ENCODE measurements at regions not wholly inside any gene's neighbourhood (a gene's known extent, or its start where the extent isn't known, plus 50 kb on each side); places are given as distances from the start of the nearest gene placed in this dataset.

- no peak overlapping the region for H3K56ac ChIP-seq (replicated peaks; ENCODE audit: insufficient read length, low read depth, low read length)
- FAIRE-seq: no peak
- H2AK5ac ChIP-seq (ENCODE audit: low read depth, low read length): no peak overlapping the region
- no peak overlapping the region for H4K5ac ChIP-seq (ENCODE audit: insufficient read length, low read depth, low read length)
- H3K9ac ChIP-seq (replicated peaks in 1 of 4; ENCODE audit: extremely low read depth in 1 of 4, low read depth in 3 of 4, low read length in 3 of 4): no peak overlapping the region
- H2BK12ac ChIP-seq (ENCODE audit: low read depth, low read length): no peak overlapping the region
- no peak overlapping the region for H2BK20ac ChIP-seq (ENCODE audit: low read length)
- no peak overlapping the region for H4K8ac ChIP-seq (ENCODE audit: extremely low read depth, insufficient read depth, low read length)
- no peak overlapping the region for H3K4me3 ChIP-seq (ENCODE audit: extremely low read depth in 1 of 4, insufficient read depth in 2 of 4, low read depth in 3 of 4, low read length in 4 of 4)
- no peak overlapping the region for H2BK15ac ChIP-seq (ENCODE audit: low read length)
- no peak overlapping the region for H2BK5ac ChIP-seq (ENCODE audit: low read depth, low read length)
- no peaks in the 10 kb centered on the region for H3K36me3 ChIP-seq (ENCODE audit: control insufficient read depth in 2 of 4, insufficient read depth in 4 of 4, low read length in 3 of 4)
- no peaks in the 10 kb centered on the region for H3K79me2 ChIP-seq (ENCODE audit: control insufficient read depth in 1 of 2, insufficient read depth in 2 of 2, low read length in 2 of 2)
- H2AFZ ChIP-seq (ENCODE audit: low read length): no peak overlapping the region
- H3K27ac ChIP-seq (ENCODE audit: low read depth, low read length): no peak overlapping the region
- DNase-seq (ENCODE audit: low read depth in 1 of 2, low spot score in 2 of 2): no peak
- no peaks in the 10 kb centered on the region for H3K27me3 ChIP-seq (replicated peaks in 1 of 4; ENCODE audit: control insufficient read depth in 3 of 4, extremely low read depth in 1 of 4, insufficient read depth in 3 of 4, low read length in 3 of 4)
- peaks cover 0 to 3% of the 10 kb centered on the region in 2 experiments; a peak in 2 of 4 replicates for H3K9me3 ChIP-seq (ENCODE audit: insufficient read depth in 2 of 2, low read depth in 1 of 2, low read length in 1 of 2)
- H3K79me1 ChIP-seq (ENCODE audit: low read depth, low read length): no peaks in the 10 kb centered on the region
- no peak overlapping the region for H3K14ac ChIP-seq (ENCODE audit: insufficient read length)
- CTCF ChIA-PET (ENCODE audit: partially characterized antibody): no interaction called here
- POLR2A ChIA-PET (ENCODE audit: partially characterized antibody): no interaction called here
- no peak overlapping the region for H3K4me2 ChIP-seq (ENCODE audit: insufficient read depth in 1 of 2, low read depth in 2 of 2, low read length in 2 of 2)
- H3K23ac ChIP-seq (ENCODE audit: insufficient read length): no peak overlapping the region
- no peak overlapping the region for H2BK120ac ChIP-seq (replicated peaks; ENCODE audit: low read depth, low read length)
- H3K4me1 ChIP-seq (replicated peaks in 1 of 4; ENCODE audit: control insufficient read depth in 3 of 4, insufficient read depth in 4 of 4, low read length in 3 of 4): peaks cover 2 to 6% (median 4%) of the 10 kb centered on the region in 4 experiments; a peak in 5 of 7 replicates
- no peak overlapping the region for H4K91ac ChIP-seq (replicated peaks; ENCODE audit: insufficient read length, low read length)
- H3K23me2 ChIP-seq (ENCODE audit: low read depth, low read length): 0 out of 2 replicates have a peak, but pooled peaks cover 3% of the 10 kb centered on the region
- WGBS, 2 experiments (ENCODE audit: extremely low coverage in 1 of 2, insufficient coverage in 1 of 2, insufficient read length in 1 of 2, insufficient replicate concordance in 2 of 2, low coverage in 1 of 2, low lambda C conversion rate in 2 of 2, missing lambda C conversion rate in 1 of 2): 80% methylated on average over 5 of the region's 5 CpGs; no CpG with 5 or more reads in 1 of the 2 experiments
- H4K20me1 ChIP-seq (replicated peaks in 1 of 2; ENCODE audit: control insufficient read depth in 1 of 2, insufficient read depth in 2 of 2, low read length in 2 of 2): no peaks in the 10 kb centered on the region
- no peak overlapping the region for H3K4ac ChIP-seq (replicated peaks; ENCODE audit: insufficient read length, low read depth, low read length)
- H3K18ac ChIP-seq (ENCODE audit: extremely low read depth, low read length): no peak overlapping the region
- TF ChIP-seq GABPA (IDR thresholded peaks at IDR 0.05; ENCODE audit: borderline replicate concordance, insufficient read depth, low read length): no peak
- TF ChIP-seq TBP (IDR thresholded peaks at IDR 0.05; ENCODE audit: low read depth, low read length): no peak
- no peak for TF ChIP-seq HDAC6 (IDR thresholded peaks at IDR 0.05; ENCODE audit: low read depth, low read length)
- TF ChIP-seq CHD1 (IDR thresholded peaks at IDR 0.05; ENCODE audit: low read depth, low read length): no peak
- TF ChIP-seq KDM5A (IDR thresholded peaks at IDR 0.05; ENCODE audit: low read length): no peak
- no peak for TF ChIP-seq JUND (IDR thresholded peaks at IDR 0.05; ENCODE audit: low read length)
Observed at GRCh38 chr3:124229420-124229819, 237.5 kb upstream of the ROPN1 start.
